Sciatic nerve (tissue), 2 donors: ENCODE measurements at regions not wholly inside any gene's neighbourhood (a gene's known extent, or its start where the extent isn't known, plus 50 kb on each side); places are given as distances from the start of the nearest gene placed in this dataset.
A peak's percentile ranks its signal among the peaks of the same experiment; 100 is the strongest.

Experiments
- ATAC-seq: fragments of 200-7000 bp; cut with Tn5 transposase; one replicate; pipeline ENCODE4 v1.9.1; 2020; ENCODE audit warnings: mild to moderate bottlenecking, moderate library complexity
- DNase-seq: peaks from one replicate; pipeline ENCODE4 v3.0.0-alpha.2; 2020; ENCODE audit warnings: low spot score
- intact Hi-C: fragments of 100-400 bp; cut with DNase I; formaldehyde crosslinking; loops from one replicate; pipeline ENCODE4 v1.14.2; 2022
- donor health status: DM: no; HTN: no; CAD: no.
- donor health status: DM: no; HTN: no; CAD: no.

- ATAC-seq = no peak
- no peak for DNase-seq
- intact Hi-C loops = no loop called here
Measured at GRCh38 chr5:137567226-137567625, 68.1 kb upstream of the SPOCK1 start.

- intact Hi-C loops = no loop called here
- ATAC-seq (no peak), DNase-seq (no peak)
Measured at GRCh38 chr5:137566780-137567179, 67.7 kb upstream of the SPOCK1 start.

GRCh38 chr5:137566118-137566541 is 67.0 kb upstream of the SPOCK1 start:
- intact Hi-C loops = no loop called here
- no peak for ATAC-seq
- no peak for DNase-seq

GRCh38 chr5:137565450-137565849 is 66.3 kb upstream of the SPOCK1 start:
- no peak for ATAC-seq
- intact Hi-C loops = no loop called here
- DNase-seq = no peak

GRCh38 chr5:137564398-137564961 is 65.4 kb upstream of the SPOCK1 start:
- intact Hi-C loops = no loop called here
- no peak for DNase-seq
- peak; percentile 39 for ATAC-seq

GRCh38 chr5:137563646-137564397 is 64.7 kb upstream of the SPOCK1 start:
- peak; percentile 32 for ATAC-seq

GRCh38 chr5:137563301-137563645 is 64.1 kb upstream of the SPOCK1 start:
- DNase-seq (no peak), ATAC-seq (no peak)
- intact Hi-C loops = no loop called here

More at GRCh38 chr5:137563646-137564397, 64.7 kb upstream of the SPOCK1 start:
- intact Hi-C loops = no loop called here
- no peak for DNase-seq

- DNase-seq (no peak), ATAC-seq (no peak)
- intact Hi-C loops = no loop called here
Measured at GRCh38 chr5:137561608-137562007, 62.5 kb upstream of the SPOCK1 start.

GRCh38 chr5:137560420-137560819 is 61.3 kb upstream of the SPOCK1 start:
- DNase-seq (no peak), ATAC-seq (no peak)
- intact Hi-C loops = no loop called here
